GM23338 (cell line): ENCODE measurements at regions not wholly inside any gene's neighbourhood (a gene's known extent, or its start where the extent isn't known, plus 50 kb on each side); places are given as distances from the start of the nearest gene placed in this dataset.

ENCODE experiments used
- CREB1 ChIP-seq: fragments of 250-450 bp; sonication (Bioruptor Pico); IDR thresholded peaks from 2 replicates; pipeline ENCODE4 v1.5.0; 2020; ENCODE audit warnings: low read depth, mild to moderate bottlenecking, moderate library complexity
- EZH2 ChIP-seq: fragments of 200-600 bp; sonication (generic); IDR thresholded peaks from one replicate; pipeline ENCODE4 v1.8.0; 2017; ENCODE audit warnings: antibody characterized with exemption, mild to moderate bottlenecking, low read depth; ENCODE audit not compliant: unreplicated experiment
- EZH2phosphoT487 ChIP-seq: fragments of 200-600 bp; sonication (generic); IDR thresholded peaks from one replicate; pipeline ENCODE4 v1.8.1; 2018; ENCODE audit warnings: antibody characterized with exemption; ENCODE audit not compliant: unreplicated experiment
- JUNB ChIP-seq: IDR thresholded peaks from one replicate; pipeline ENCODE4 v1.6.1; 2016; ENCODE audit warnings: antibody characterized with exemption; ENCODE audit not compliant: unreplicated experiment
- NANOG ChIP-seq: IDR thresholded peaks from 2 replicates; pipeline ENCODE4 v1.6.1; 2016; ENCODE audit warnings: antibody characterized with exemption, borderline replicate concordance
- POLR2AphosphoS5 ChIP-seq: IDR thresholded peaks from 2 replicates; pipeline ENCODE4 v1.6.1; 2016; ENCODE audit warnings: antibody characterized with exemption, low read depth
- STAT1 ChIP-seq: IDR thresholded peaks from one replicate; pipeline ENCODE4 v1.6.1; 2016; ENCODE audit warnings: antibody characterized with exemption; ENCODE audit not compliant: unreplicated experiment
- ZNF114 ChIP-seq: fragments of 250-450 bp; sonication (Bioruptor Pico); IDR thresholded peaks from 2 replicates; pipeline ENCODE4 v1.5.0; 2020; ENCODE audit warnings: mild to moderate bottlenecking, moderate library complexity
- ZNF331 ChIP-seq: fragments of 250-450 bp; sonication (Bioruptor Pico); IDR thresholded peaks from 2 replicates; pipeline ENCODE4 v1.5.0; 2020; ENCODE audit warnings: low read depth, mild to moderate bottlenecking, moderate library complexity
- ZNF462 ChIP-seq: fragments of 250-450 bp; sonication (Bioruptor Pico); IDR thresholded peaks from 2 replicates; pipeline ENCODE4 v1.5.0; 2020; ENCODE audit warnings: mild to moderate bottlenecking, moderate library complexity
- TF ChIP-seq, protein P1 (sequence below), 2 experiments: fragments of 200-600 bp in 1 of 2; sonication (generic) in 1 of 2; conservative IDR thresholded peaks; 2 replicates each; pipeline versions ENCODE4 v1.5.1 to v1.6.1; 2016 to 2017; ENCODE audit warnings: antibody characterized with exemption in 2 of 2, low read depth in 2 of 2, mild to moderate bottlenecking in 2 of 2, moderate library complexity in 1 of 2
- TF ChIP-seq, protein P2 (sequence below): IDR thresholded peaks from one replicate; pipeline ENCODE4 v1.6.1; 2018; ENCODE audit warnings: antibody characterized with exemption; ENCODE audit not compliant: unreplicated experiment
- TF ChIP-seq, protein P3 (sequence below): IDR thresholded peaks from 2 replicates; pipeline ENCODE4 v1.6.1; 2016; ENCODE audit warnings: antibody characterized with exemption

GRCh38 chr12:89172224-89172623 is 180.1 kb downstream of the DUSP6 start:
- TF ChIP-seq, protein P1, sequence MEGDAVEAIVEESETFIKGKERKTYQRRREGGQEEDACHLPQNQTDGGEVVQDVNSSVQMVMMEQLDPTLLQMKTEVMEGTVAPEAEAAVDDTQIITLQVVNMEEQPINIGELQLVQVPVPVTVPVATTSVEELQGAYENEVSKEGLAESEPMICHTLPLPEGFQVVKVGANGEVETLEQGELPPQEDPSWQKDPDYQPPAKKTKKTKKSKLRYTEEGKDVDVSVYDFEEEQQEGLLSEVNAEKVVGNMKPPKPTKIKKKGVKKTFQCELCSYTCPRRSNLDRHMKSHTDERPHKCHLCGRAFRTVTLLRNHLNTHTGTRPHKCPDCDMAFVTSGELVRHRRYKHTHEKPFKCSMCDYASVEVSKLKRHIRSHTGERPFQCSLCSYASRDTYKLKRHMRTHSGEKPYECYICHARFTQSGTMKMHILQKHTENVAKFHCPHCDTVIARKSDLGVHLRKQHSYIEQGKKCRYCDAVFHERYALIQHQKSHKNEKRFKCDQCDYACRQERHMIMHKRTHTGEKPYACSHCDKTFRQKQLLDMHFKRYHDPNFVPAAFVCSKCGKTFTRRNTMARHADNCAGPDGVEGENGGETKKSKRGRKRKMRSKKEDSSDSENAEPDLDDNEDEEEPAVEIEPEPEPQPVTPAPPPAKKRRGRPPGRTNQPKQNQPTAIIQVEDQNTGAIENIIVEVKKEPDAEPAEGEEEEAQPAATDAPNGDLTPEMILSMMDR (conservative IDR thresholded peaks at IDR 0.05; ENCODE audit: low read depth in 2 of 2): no peak
- TF ChIP-seq, protein P2, sequence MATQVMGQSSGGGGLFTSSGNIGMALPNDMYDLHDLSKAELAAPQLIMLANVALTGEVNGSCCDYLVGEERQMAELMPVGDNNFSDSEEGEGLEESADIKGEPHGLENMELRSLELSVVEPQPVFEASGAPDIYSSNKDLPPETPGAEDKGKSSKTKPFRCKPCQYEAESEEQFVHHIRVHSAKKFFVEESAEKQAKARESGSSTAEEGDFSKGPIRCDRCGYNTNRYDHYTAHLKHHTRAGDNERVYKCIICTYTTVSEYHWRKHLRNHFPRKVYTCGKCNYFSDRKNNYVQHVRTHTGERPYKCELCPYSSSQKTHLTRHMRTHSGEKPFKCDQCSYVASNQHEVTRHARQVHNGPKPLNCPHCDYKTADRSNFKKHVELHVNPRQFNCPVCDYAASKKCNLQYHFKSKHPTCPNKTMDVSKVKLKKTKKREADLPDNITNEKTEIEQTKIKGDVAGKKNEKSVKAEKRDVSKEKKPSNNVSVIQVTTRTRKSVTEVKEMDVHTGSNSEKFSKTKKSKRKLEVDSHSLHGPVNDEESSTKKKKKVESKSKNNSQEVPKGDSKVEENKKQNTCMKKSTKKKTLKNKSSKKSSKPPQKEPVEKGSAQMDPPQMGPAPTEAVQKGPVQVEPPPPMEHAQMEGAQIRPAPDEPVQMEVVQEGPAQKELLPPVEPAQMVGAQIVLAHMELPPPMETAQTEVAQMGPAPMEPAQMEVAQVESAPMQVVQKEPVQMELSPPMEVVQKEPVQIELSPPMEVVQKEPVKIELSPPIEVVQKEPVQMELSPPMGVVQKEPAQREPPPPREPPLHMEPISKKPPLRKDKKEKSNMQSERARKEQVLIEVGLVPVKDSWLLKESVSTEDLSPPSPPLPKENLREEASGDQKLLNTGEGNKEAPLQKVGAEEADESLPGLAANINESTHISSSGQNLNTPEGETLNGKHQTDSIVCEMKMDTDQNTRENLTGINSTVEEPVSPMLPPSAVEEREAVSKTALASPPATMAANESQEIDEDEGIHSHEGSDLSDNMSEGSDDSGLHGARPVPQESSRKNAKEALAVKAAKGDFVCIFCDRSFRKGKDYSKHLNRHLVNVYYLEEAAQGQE: no peak
- no peak for TF ChIP-seq POLR2AphosphoS5
- TF ChIP-seq EZH2: no peak
- TF ChIP-seq EZH2phosphoT487: no peak
- TF ChIP-seq ZNF114 (CRISPR knock-in tag): no peak
- no peak for TF ChIP-seq ZNF331 (CRISPR knock-in tag)
- TF ChIP-seq, protein P3, sequence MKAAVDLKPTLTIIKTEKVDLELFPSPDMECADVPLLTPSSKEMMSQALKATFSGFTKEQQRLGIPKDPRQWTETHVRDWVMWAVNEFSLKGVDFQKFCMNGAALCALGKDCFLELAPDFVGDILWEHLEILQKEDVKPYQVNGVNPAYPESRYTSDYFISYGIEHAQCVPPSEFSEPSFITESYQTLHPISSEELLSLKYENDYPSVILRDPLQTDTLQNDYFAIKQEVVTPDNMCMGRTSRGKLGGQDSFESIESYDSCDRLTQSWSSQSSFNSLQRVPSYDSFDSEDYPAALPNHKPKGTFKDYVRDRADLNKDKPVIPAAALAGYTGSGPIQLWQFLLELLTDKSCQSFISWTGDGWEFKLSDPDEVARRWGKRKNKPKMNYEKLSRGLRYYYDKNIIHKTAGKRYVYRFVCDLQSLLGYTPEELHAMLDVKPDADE: no peak
- TF ChIP-seq STAT1: no peak
- TF ChIP-seq JUNB: no peak
- no peak for TF ChIP-seq NANOG
- TF ChIP-seq CREB1 (CRISPR knock-in tag): no peak
- no peak for TF ChIP-seq ZNF462
